Bronchial epithelial cell (primary cell): ENCODE measurements at regions not wholly inside any gene's neighbourhood (a gene's known extent, or its start where the extent isn't known, plus 50 kb on each side); places are given as distances from the start of the nearest gene placed in this dataset.
"Not testable (repeated sequence)": the region's sequence is repeated elsewhere in the genome, so short reads cannot be mapped to it uniquely, and the experiment has no call there.

Experiments
- DNase-seq: peaks from one replicate; pipeline ENCODE4 v3.0.0-alpha.2; 2010; ENCODE audit warnings: low read depth
- FAIRE-seq: peaks from 2 replicates; lab custom pipeline; 2011; peaks lifted over from hg19 to GRCh38; lab: Jason Lieb, UNC
- H3K27me3 ChIP-seq: 2 replicates; pipeline ENCODE4 v1.5.1; 2011; ENCODE audit warnings: low read length; ENCODE audit not compliant: control insufficient read depth, insufficient read depth
- H3K36me3 ChIP-seq: 2 replicates; pipeline ENCODE4 v1.5.1; 2011; ENCODE audit warnings: low read length; ENCODE audit not compliant: control insufficient read depth, insufficient read depth
- H3K4me3 ChIP-seq: 2 replicates; pipeline ENCODE4 v1.5.1; 2011; ENCODE audit warnings: mild to moderate bottlenecking, low read depth, low read length, control low read depth
- TF ChIP-seq, protein P1 (sequence below): IDR thresholded peaks from 2 replicates; pipeline ENCODE4 v1.5.1; 2011; ENCODE audit warnings: mild to moderate bottlenecking, moderate library complexity, low read length, control low read depth, inconsistent platforms; ENCODE audit not compliant: insufficient read depth, severe bottlenecking

DNA sequence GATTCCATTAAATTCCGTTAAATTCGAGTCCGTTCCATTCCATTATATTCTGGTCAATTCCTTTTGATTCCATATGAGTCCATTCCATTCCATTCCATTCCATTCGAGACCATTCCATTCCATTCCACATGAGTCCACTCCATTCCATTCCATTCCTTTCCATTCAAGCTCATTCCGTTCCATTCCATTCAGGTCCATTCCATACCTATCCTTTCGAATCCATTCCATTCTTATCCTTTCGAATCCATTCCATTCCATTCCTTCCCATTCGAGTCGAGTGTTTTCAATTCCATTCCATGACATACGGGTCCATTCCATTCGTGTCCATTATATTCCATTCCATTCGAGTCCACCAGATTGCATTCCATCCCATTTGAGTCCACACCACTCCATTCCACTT, 1127.4 kb downstream of the RPIA start:
- Histone ChIP-seq H3K4me3 (no peak overlapping the region), H3K36me3 (no peaks in the 10 kb centered on the region), H3K27me3 (no peaks in the 10 kb centered on the region)
- FAIRE-seq (no peak), DNase-seq (no peak)
- TF ChIP-seq, protein P1, sequence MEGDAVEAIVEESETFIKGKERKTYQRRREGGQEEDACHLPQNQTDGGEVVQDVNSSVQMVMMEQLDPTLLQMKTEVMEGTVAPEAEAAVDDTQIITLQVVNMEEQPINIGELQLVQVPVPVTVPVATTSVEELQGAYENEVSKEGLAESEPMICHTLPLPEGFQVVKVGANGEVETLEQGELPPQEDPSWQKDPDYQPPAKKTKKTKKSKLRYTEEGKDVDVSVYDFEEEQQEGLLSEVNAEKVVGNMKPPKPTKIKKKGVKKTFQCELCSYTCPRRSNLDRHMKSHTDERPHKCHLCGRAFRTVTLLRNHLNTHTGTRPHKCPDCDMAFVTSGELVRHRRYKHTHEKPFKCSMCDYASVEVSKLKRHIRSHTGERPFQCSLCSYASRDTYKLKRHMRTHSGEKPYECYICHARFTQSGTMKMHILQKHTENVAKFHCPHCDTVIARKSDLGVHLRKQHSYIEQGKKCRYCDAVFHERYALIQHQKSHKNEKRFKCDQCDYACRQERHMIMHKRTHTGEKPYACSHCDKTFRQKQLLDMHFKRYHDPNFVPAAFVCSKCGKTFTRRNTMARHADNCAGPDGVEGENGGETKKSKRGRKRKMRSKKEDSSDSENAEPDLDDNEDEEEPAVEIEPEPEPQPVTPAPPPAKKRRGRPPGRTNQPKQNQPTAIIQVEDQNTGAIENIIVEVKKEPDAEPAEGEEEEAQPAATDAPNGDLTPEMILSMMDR = no peak

DNA sequence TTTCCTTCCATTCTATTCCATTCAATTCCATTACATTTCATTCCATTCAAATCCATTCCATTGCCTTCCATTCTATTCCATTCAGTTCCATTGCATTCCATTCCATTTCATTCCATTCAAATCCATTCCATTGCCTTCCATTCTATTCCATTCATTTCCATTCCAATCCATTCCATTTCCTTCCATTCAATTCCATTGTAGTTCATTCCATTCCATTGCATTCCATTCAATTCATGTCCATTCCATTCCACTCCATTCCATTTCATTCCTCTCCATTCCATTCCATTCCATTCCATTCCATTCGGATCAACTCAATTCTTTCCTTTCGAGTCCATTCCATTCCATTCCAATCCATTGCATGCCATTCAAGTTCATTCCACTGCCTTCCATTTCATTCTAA, 1128.3 kb downstream of the RPIA start:
- Histone ChIP-seq H3K4me3 (no peak overlapping the region), H3K27me3 (no peaks in the 10 kb centered on the region), H3K36me3 (no peaks in the 10 kb centered on the region)
- no peak for DNase-seq
- no peak for FAIRE-seq
- TF ChIP-seq, protein P1 = no peak

DNA sequence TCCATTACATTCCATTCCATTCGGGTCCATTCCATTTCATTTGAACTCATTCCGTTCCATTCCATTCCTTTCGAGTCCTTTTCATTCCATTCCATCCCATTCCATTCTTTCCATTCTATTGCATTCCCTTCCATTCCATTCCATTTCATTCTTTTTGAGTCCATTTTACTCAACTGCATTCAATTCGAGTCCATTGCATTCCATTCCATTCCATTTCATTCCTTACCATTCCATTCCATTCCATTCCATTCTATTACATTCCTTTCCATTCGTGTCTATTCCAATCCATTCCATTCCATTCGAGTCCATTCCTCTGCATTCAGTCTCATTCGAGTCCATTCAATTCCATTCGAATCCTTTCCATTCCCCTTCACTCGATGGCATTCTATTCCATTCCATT, 1128.8 kb downstream of the RPIA start:
- Histone ChIP-seq H3K27me3 (no peaks in the 10 kb centered on the region), H3K4me3 (no peak overlapping the region), H3K36me3 (no peaks in the 10 kb centered on the region)
- FAIRE-seq = no peak
- TF ChIP-seq, protein P1 = no peak
- no peak for DNase-seq

DNA sequence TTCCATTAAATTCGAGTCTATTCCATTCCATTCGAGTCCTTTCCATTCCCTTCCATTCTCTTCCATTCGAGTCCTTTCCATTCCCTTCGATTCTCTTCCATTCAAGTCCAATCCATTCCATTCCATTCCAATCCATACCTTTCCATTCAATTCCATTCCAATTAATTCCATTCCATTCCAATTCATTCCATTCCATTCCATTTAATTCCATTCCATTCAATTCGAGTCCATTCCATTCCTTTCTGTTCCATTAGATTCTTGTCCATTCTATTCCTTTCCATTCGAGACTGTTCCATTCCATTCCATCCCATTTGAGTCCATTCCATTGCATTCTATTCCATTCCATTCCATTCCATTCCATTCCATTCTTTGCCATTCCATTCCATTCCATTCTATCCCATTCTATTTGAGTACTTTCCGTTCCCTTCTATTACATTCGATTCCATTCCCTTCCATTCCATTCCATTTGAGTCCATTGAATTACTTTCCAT, 1130.0 kb downstream of the RPIA start:
- Histone ChIP-seq H3K36me3 (no peaks in the 10 kb centered on the region), H3K4me3 (no peak overlapping the region), H3K27me3 (no peaks in the 10 kb centered on the region)
- TF ChIP-seq, protein P1 = no peak
- DNase-seq (no peak), FAIRE-seq (no peak)

DNA sequence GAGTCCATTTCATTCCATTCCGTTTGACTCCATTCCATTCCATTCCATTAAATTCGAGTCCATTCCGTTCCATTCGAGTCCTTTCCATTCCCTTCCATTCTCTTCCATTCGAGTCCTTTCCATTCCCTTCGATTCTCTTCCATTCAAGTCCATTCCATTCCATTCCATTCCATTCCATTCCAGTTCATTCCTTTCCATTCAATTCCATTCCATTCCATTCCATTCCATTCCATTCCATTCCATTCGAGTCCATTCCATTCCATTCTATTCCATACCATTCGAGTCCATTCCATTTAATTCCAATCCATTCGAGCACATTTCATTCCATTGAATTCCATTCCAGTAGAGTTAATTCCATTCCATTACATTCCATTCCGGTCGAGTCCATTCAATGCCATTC, 1130.9 kb downstream of the RPIA start:
- DNase-seq, FAIRE-seq, H3K27me3 ChIP-seq, H3K36me3 ChIP-seq, H3K4me3 ChIP-seq: not testable (repeated sequence)

DNA sequence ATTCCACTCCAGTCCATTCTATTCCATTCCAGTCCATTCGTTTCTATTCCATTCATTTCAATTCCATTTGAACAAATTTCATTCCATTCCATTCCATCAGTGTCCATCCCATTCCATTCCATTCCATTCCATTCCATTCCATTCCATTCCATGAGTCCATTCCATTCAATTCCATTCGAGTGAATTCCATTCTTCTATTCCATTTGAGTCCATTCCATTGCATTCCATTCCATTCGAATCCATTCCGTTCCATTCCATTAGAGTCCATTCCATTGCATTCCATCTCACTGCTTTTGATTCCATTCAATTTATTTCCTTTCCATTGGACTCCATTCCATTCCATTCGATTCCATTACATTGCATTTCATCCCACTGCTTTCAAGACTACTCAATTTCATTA, 1132.1 kb downstream of the RPIA start:
- TF ChIP-seq, protein P1 = no peak
- no peak overlapping the region for H3K4me3 ChIP-seq
- FAIRE-seq = no peak

More for the DNA sequence above, 1132.1 kb downstream of the RPIA start:
- no peaks in the 10 kb centered on the region for H3K36me3 ChIP-seq
- DNase-seq = no peak
- H3K27me3 ChIP-seq = no peaks in the 10 kb centered on the region
